Motor neuron (in vitro differentiated cells): ENCODE measurements at regions not wholly inside any gene's neighbourhood (a gene's known extent, or its start where the extent isn't known, plus 50 kb on each side); places are given as distances from the start of the nearest gene placed in this dataset.
"Not testable (repeated sequence)": the region's sequence is repeated elsewhere in the genome, so short reads cannot be mapped to it uniquely, and the experiment has no call there.

Experiments used
- ATAC-seq, 8 experiments: fragments of 200-7000 bp; cut with Tn5 transposase; replicated peaks in 6 of 8; 2 replicates each; pipeline ENCODE4 v1.8.0; 2021; ENCODE audit warnings: mild to moderate bottlenecking in 8 of 8, moderate library complexity in 8 of 8
- H3K27ac ChIP-seq, 2 donors: fragments of 250-450 bp; sonication (Bioruptor Pico); 2 replicates each; pipeline ENCODE4 v1.9.0; 2021; ENCODE audit warnings: antibody characterized with exemption in 2 of 2, mild to moderate bottlenecking in 2 of 2, moderate library complexity in 1 of 2
- H3K4me1 ChIP-seq, 2 donors: fragments of 250-450 bp; sonication (Bioruptor Pico); replicated peaks in 1 of 2; 2 replicates each; pipeline ENCODE4 v1.6.1; 2021; ENCODE audit warnings: antibody characterized with exemption in 2 of 2, mild to moderate bottlenecking in 2 of 2, moderate library complexity in 1 of 2
- H3K4me3 ChIP-seq, 5 donors: fragments of 250-450 bp; sonication (Bioruptor Pico); 2 replicates each; pipeline ENCODE4 v1.9.0; 2021; ENCODE audit warnings: antibody characterized with exemption in 5 of 5, mild to moderate bottlenecking in 5 of 5, moderate library complexity in 4 of 5
- WGBS, 10 experiments: fragments of 450-650 bp; shearing (Covaris generic); methylation state at CpG; one replicate each; pipeline ENCODE4 v1.0.0; 2022; 5-methylcytosine and 5-hydroxymethylcytosine counted together
- in situ Hi-C, 9 experiments: fragments of 400-800 bp; cut with MboI; loops; one replicate each; pipeline ENCODE4 v1.15.0; 2021; ENCODE audit warnings: low sequenced_read_pairs in 9 of 9, low pct_unique_long_range_greater_than_20kb in 2 of 9; ENCODE audit not compliant: unreplicated experiment in 9 of 9

- in situ Hi-C loops, result no loop called here
- H3K27ac ChIP-seq, result no peak overlapping the region
- H3K4me1 ChIP-seq, result no peaks in the 10 kb centered on the region
- no peak overlapping the region for H3K4me3 ChIP-seq
- WGBS, 10 experiments, result 0 to 100% (median 60%) methylated on average over 1 to 2 of the region's 2 CpGs; no CpG with 5 or more reads in 2 of the 10 experiments
- ATAC-seq, result no peak
Observed at GRCh38 chr4:186775902-186776301, 52.2 kb upstream of the FAT1 start.

- H3K4me3 ChIP-seq, result no peak overlapping the region
Observed at GRCh38 chr4:186778134-186778533, 54.5 kb upstream of the FAT1 start.

GRCh38 chr4:186780291-186781031, 56.8 kb upstream of the FAT1 start:
- H3K4me1 ChIP-seq, result no peaks in the 10 kb centered on the region
- ATAC-seq, result no peak
- H3K4me3 ChIP-seq, result no peak overlapping the region
- H3K27ac ChIP-seq, result no peak overlapping the region
- in situ Hi-C loops, result no loop called here
- 0 to 83% (median 68%) methylated on average over 1 to 3 of the region's 4 CpGs; no CpG with 5 or more reads in 4 of the 10 experiments for WGBS, 10 experiments

More at GRCh38 chr4:186778134-186778533, 54.5 kb upstream of the FAT1 start:
- in situ Hi-C loops, result no loop called here
- Histone ChIP-seq H3K4me1 (no peaks in the 10 kb centered on the region), H3K27ac (no peak overlapping the region)
- no peak for ATAC-seq
- 81 to 100% (median 85%) methylated on average over 1 to 4 of the region's 7 CpGs; no CpG with 5 or more reads in 7 of the 10 experiments for WGBS, 10 experiments

DNA sequence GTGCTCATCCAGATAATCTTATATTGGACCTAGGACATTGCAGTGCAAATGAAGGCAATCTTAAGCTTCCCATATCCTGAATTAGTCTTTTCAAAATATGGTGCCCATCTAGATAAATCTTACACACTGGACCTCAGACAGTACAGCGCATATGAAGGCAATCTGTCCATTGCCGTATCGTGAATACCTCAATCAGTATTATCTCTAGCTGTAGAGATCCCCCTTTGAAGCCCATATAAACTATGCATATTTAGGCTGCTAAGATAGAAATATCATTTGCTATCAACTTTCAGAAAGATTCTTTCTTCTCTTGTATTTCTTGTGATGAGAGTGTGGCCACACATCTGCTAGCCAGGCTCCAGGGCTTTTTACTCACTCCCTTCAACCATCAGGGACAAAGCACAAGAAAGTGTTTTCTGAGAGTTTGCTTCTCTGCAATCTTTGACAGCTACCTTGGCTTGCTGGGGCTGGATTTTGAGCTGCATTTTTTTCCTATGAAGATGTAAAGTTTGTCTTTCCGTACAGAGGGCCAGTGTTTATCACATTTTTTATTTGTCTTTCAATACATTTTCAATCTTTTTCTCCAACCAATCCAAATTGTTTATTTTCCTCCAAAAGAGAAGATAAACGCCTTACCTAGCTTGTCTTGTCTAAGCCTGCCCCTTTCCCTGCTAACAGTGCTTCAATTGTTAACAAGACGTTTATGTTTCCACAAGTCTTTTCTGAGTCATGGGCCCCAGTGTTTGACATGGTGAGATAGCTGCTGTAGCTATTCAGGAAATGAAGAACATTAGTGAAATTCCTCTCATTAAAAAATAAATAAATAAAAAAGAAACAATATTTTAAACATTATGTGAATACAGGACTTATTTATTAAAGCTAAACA, 57.6 kb upstream of the FAT1 start:
- ATAC-seq, result peak in 1 of 8 experiments; percentile 50
- 15 to 86% (median 55%) methylated on average over 1 to 6 of the region's 6 CpGs; no CpG with 5 or more reads in 1 of the 10 experiments for WGBS, 10 experiments
- H3K4me3 ChIP-seq, result no peak overlapping the region
- no peak overlapping the region for H3K27ac ChIP-seq
- in situ Hi-C loops, result no loop called here
- H3K4me1 ChIP-seq, result no peaks in the 10 kb centered on the region

- in situ Hi-C loops, result no loop called here
- H3K27ac ChIP-seq, result no peak overlapping the region
- H3K4me3 ChIP-seq, result no peak overlapping the region
- 72 to 100% (median 77%) methylated on average over 2 to 5 of the region's 5 CpGs; no CpG with 5 or more reads in 4 of the 10 experiments for whole genome bisulfite sequencing, 10 experiments
- no peak for ATAC-seq
- H3K4me1 ChIP-seq, result no peaks in the 10 kb centered on the region
Observed at GRCh38 chr4:186782302-186782701, 58.6 kb upstream of the FAT1 start.

DNA sequence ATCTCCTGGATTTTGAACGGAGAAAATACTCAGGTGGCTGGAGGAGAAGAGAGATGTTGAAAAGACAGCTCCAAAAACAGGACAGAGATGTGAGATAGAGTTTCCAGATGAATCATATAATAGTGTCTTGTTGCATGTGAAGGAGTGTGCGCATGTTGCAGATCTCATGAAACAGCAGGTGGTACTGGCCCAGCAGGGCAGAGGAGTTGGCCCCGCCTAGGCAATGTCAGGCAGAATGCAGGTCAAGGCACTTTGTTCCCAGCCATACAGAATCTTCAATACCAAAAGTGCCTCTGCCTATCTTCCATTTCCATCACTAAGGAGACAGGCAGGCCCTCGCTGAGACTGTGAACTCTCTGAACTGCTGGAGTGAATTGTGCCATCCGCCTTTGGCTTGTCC, 63.9 kb upstream of the FAT1 start:
- ATAC-seq, result peak in 4 of 8 experiments; percentile 25 to 73 (median 27)
- in situ Hi-C loops, result no loop called here
- WGBS, 10 experiments, result 49 to 100% (median 77%) methylated on average over 1 to 5 of the region's 5 CpGs; no CpG with 5 or more reads in 3 of the 10 experiments
- H3K27ac ChIP-seq, result no peak overlapping the region
- H3K4me1 ChIP-seq, result peaks cover 0 to 12% of the 10 kb centered on the region in 2 donors
- no peak overlapping the region for H3K4me3 ChIP-seq

DNA sequence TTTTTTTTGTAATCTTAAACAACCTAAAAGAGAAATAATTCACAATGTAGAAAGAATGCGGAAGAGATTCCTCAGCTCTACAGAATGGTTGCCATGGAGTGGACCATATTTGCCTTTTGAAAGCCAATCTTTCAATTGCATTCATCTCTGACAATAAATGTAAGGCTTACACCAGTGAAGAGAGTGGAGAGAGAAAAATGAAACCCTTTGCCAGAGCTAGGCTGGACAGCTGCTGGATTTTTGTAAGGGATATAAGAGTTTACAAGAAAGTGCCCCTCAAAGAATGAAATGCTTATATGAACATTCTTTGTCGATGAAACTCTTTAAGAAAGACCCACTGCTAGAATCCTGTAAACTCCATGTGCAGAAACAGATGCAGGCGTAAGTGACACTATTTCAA, 66.0 kb upstream of the FAT1 start:
- Histone ChIP-seq H3K4me3 (no peak overlapping the region), H3K27ac (no peak overlapping the region), H3K4me1 (peaks cover 0 to 12% of the 10 kb centered on the region in 2 donors)
- WGBS, 10 experiments, result 19 to 100% (median 55%) methylated on average over 1 to 3 of the region's 3 CpGs; no CpG with 5 or more reads in 1 of the 10 experiments
- ATAC-seq, result peak in 5 of 8 experiments; percentile 26 to 89 (median 34)
- in situ Hi-C loops, result no loop called here

DNA sequence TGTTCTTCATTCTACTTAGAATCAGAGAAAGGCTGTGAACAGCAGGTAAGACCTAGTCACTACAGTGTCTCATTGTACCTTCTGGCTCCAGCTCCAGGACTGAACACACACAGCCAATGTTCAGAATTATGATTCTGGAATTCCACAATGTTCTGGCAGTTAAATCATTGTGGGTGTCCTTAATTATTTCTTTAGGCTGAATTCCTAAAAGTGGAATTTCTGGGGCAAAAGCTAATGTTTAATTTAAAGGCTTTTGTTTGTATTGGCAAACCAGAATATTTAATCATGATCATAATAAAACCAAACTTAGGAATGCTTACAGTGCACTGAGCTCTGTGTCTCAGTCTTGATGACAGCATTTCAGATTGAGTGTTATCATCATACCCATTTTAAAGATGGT, 67.0 kb upstream of the FAT1 start:
- Histone ChIP-seq H3K27ac (no peak overlapping the region), H3K4me3 (no peak overlapping the region), H3K4me1 (peaks cover 0 to 12% of the 10 kb centered on the region in 2 donors)
- in situ Hi-C loops, result no loop called here
- ATAC-seq, result no peak

DNA sequence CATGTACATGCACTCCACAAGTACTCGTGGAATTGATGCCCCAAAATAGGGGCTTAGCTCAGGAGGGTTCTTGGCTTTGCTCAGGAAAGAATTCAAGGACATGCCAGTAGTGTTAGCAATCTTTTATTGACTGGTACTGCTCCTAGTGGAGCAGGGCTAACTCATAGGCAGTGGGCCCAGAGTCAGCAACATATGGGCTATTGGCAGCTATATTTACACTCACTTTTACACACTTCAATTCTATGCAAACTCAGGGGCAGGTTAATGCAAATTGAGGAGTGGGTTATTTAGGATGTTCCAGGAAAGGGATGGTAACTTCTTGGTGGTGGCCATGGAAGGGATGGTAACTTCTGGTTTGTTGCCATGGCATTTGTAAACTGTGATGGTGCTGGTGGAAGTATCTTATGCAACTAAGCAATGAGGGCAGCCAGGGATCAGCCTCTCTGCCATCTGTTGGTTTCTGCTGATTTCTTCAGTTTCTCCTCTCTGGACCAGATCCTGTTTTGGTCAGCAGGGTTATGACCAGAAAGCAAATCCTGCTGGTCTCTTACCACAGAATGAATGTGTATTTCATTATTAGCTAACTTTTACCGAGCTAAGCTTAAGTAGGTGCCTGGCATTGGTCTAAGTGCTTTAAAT, 69.2 kb upstream of the FAT1 start:
- peaks cover 0 to 12% of the 10 kb centered on the region in 2 donors for H3K4me1 ChIP-seq
- ATAC-seq, result peak in 3 of 8 experiments; percentile 52 to 75 (median 64)
- in situ Hi-C loops, result no loop called here
- H3K4me3 ChIP-seq, result no peak overlapping the region
- WGBS, 10 experiments, result 17 to 100% (median 77%) methylated on average over 1 to 2 of the region's 2 CpGs; no CpG with 5 or more reads in 4 of the 10 experiments
- H3K27ac ChIP-seq, result no peak overlapping the region

GRCh38 chr4:186798951-186799659, 75.4 kb upstream of the FAT1 start:
- in situ Hi-C loops, result no loop called here
- Histone ChIP-seq H3K27ac (no peak overlapping the region), H3K4me1 (no peaks in the 10 kb centered on the region), H3K4me3 (no peak overlapping the region)
- ATAC-seq, result no peak
- WGBS, 10 experiments, result 17 to 100% (median 86%) methylated on average over 1 to 4 of the region's 4 CpGs; no CpG with 5 or more reads in 1 of the 10 experiments

GRCh38 chr4:186805020-186805820, 81.6 kb upstream of the FAT1 start:
- in situ Hi-C loops, result no loop called here
- peaks cover 11 to 13% of the 10 kb centered on the region in 2 donors for H3K4me1 ChIP-seq
- no peak for ATAC-seq
- WGBS, 10 experiments, result 24 to 87% (median 74%) methylated on average over 2 to 6 of the region's 6 CpGs
- no peak overlapping the region for H3K27ac ChIP-seq
- H3K4me3 ChIP-seq, result no peak overlapping the region

GRCh38 chr4:186805917-186806316, 82.3 kb upstream of the FAT1 start:
- H3K4me3 ChIP-seq, in situ Hi-C loops, ATAC-seq, H3K27ac ChIP-seq: not testable (repeated sequence)
- 72 to 100% (median 94%) methylated on average over 1 to 5 of the region's 5 CpGs; no CpG with 5 or more reads in 1 of the 10 experiments for WGBS, 10 experiments
- H3K4me1 ChIP-seq, result peaks cover 11 to 13% of the 10 kb centered on the region in 2 donors
